ENCODE measurements at regions not wholly inside any gene's neighbourhood (a gene's known extent, or its start where the extent isn't known, plus 50 kb on each side); places are given as distances from the start of the nearest gene placed in this dataset.

GRCh38 chr7:25398418-25398817, 170.1 kb upstream of the NPVF start:
- TF ChIP-seq POLR2A (IDR thresholded peaks at IDR 0.05) = no peak
- TF ChIP-seq CTCF (IDR thresholded peaks at IDR 0.05) = no peak
- no peak for DNase-seq (ENCODE audit: low spot score in 2 of 2)
- intact Hi-C loops (cut with DNase I; ENCODE audit: low total_unique reads) = loop anchor here (10.0 kb wide), 1 partner anchor 166 kb away; no protein-coding TSS in a partner anchor
- H3K4me3 ChIP-seq (ENCODE audit: low read depth, poor library complexity, severe bottlenecking) = no peak overlapping the region
- 90 to 91% methylated on average over 5 of the region's 5 CpGs for WGBS, 2 donors

GRCh38 chr7:25399000-25399750, 170.9 kb upstream of the NPVF start:
- no peak overlapping the region for H3K4me3 ChIP-seq (ENCODE audit: low read depth, poor library complexity, severe bottlenecking)
- DNase-seq (ENCODE audit: low spot score in 2 of 2) = no peak
- intact Hi-C loops (cut with DNase I; ENCODE audit: low total_unique reads) = loop anchor here (10.0 kb wide), 1 partner anchor 166 kb away; no protein-coding TSS in a partner anchor
- WGBS, 2 donors = 85 to 88% methylated on average over 8 of the region's 8 CpGs
- TF ChIP-seq POLR2A (IDR thresholded peaks at IDR 0.05) (no peak), CTCF (IDR thresholded peaks at IDR 0.05) (no peak)

- WGBS, 2 donors = 90 to 95% methylated on average over 4 of the region's 4 CpGs
- no peak for DNase-seq (ENCODE audit: low spot score in 2 of 2)
- intact Hi-C loops (cut with DNase I; ENCODE audit: low total_unique reads) = no loop called here
- H3K4me3 ChIP-seq (ENCODE audit: low read depth, poor library complexity, severe bottlenecking) = no peak overlapping the region
- TF ChIP-seq POLR2A (IDR thresholded peaks at IDR 0.05) (no peak), CTCF (IDR thresholded peaks at IDR 0.05) (no peak)
These were observed 174.2 kb upstream of the NPVF start for GRCh38 chr7:25402532-25402931.

- DNase-seq (ENCODE audit: low spot score in 2 of 2) = no peak
These were observed 177.4 kb upstream of the NPVF start for GRCh38 chr7:25405736-25406135.

GRCh38 chr7:25407053-25407452, 178.8 kb upstream of the NPVF start:
- intact Hi-C loops (cut with DNase I; ENCODE audit: low total_unique reads) = no loop called here
- H3K4me3 ChIP-seq (ENCODE audit: low read depth, poor library complexity, severe bottlenecking) = no peak overlapping the region
- TF ChIP-seq POLR2A (IDR thresholded peaks at IDR 0.05) (no peak), CTCF (IDR thresholded peaks at IDR 0.05) (no peak)

More at GRCh38 chr7:25405736-25406135, 177.4 kb upstream of the NPVF start:
- TF ChIP-seq POLR2A (IDR thresholded peaks at IDR 0.05) = no peak
- TF ChIP-seq CTCF (IDR thresholded peaks at IDR 0.05) = no peak
- WGBS, 2 donors = 39 to 49% methylated on average over 5 of the region's 5 CpGs
- intact Hi-C loops (cut with DNase I; ENCODE audit: low total_unique reads) = no loop called here
- H3K4me3 ChIP-seq (ENCODE audit: low read depth, poor library complexity, severe bottlenecking) = no peak overlapping the region

More at GRCh38 chr7:25407053-25407452, 178.8 kb upstream of the NPVF start:
- no peak for DNase-seq (ENCODE audit: low spot score in 2 of 2)
